SK-N-SH treated with all-trans-retinoic acid at 6 μM for 48 hours (cell line): ENCODE measurements at regions not wholly inside any gene's neighbourhood (a gene's known extent, or its start where the extent isn't known, plus 50 kb on each side); places are given as distances from the start of the nearest gene placed in this dataset.

ENCODE experiments used
- ARNTL ChIP-seq: fragments of 450-650 bp; formaldehyde crosslinking; IDR thresholded peaks from 2 replicates; pipeline ENCODE4 v1.5.0; 2020; ENCODE audit warnings: low read depth, mild to moderate bottlenecking, moderate library complexity, borderline replicate concordance
- BACH2 ChIP-seq: fragments of 250-450 bp; sonication (Bioruptor Pico); IDR thresholded peaks from 2 replicates; pipeline ENCODE4 v1.9.0; 2021; ENCODE audit warnings: mild to moderate bottlenecking, borderline replicate concordance
- ISL1 ChIP-seq: fragments of 250-450 bp; sonication (Bioruptor Pico); IDR thresholded peaks from 2 replicates; pipeline ENCODE4 v2.1.2; 2022; ENCODE audit warnings: mild to moderate bottlenecking, moderate library complexity
- RARB ChIP-seq: fragments of 250-450 bp; sonication (Bioruptor Pico); IDR thresholded peaks from 2 replicates; pipeline ENCODE4 v1.8.0; 2021; ENCODE audit warnings: mild to moderate bottlenecking, moderate library complexity
- TCF4 ChIP-seq: fragments of 250-450 bp; sonication (Bioruptor Pico); IDR thresholded peaks from 2 replicates; pipeline ENCODE4 v1.8.0; 2021; ENCODE audit warnings: mild to moderate bottlenecking, moderate library complexity, borderline replicate concordance
- TOX ChIP-seq: fragments of 250-450 bp; sonication (Bioruptor Pico); IDR thresholded peaks from 2 replicates; pipeline ENCODE4 v1.8.0; 2021; ENCODE audit warnings: mild to moderate bottlenecking, moderate library complexity, borderline replicate concordance
- ZFP3 ChIP-seq: fragments of 250-450 bp; sonication (Bioruptor Pico); IDR thresholded peaks from 2 replicates; pipeline ENCODE4 v1.5.0; 2020; ENCODE audit warnings: mild to moderate bottlenecking, moderate library complexity
- ZNF70 ChIP-seq: fragments of 450-650 bp; formaldehyde crosslinking; IDR thresholded peaks from 2 replicates; pipeline ENCODE4 v1.5.0; 2020; ENCODE audit warnings: mild to moderate bottlenecking, moderate library complexity
- ZNF8 ChIP-seq: fragments of 450-650 bp; formaldehyde crosslinking; IDR thresholded peaks from 2 replicates; pipeline ENCODE4 v1.5.0; 2020; ENCODE audit warnings: mild to moderate bottlenecking, moderate library complexity
- TF ChIP-seq, protein P1 (sequence below): fragments of 250-450 bp; sonication (Bioruptor Pico); IDR thresholded peaks from 2 replicates; pipeline ENCODE4 v1.8.0; 2020; ENCODE audit warnings: mild to moderate bottlenecking, moderate library complexity, borderline replicate concordance
- TF ChIP-seq, protein P2 (sequence below): fragments of 250-450 bp; sonication (Bioruptor Pico); IDR thresholded peaks from 2 replicates; pipeline ENCODE4 v1.8.0; 2021; ENCODE audit warnings: low read depth, mild to moderate bottlenecking, moderate library complexity, borderline replicate concordance

DNA sequence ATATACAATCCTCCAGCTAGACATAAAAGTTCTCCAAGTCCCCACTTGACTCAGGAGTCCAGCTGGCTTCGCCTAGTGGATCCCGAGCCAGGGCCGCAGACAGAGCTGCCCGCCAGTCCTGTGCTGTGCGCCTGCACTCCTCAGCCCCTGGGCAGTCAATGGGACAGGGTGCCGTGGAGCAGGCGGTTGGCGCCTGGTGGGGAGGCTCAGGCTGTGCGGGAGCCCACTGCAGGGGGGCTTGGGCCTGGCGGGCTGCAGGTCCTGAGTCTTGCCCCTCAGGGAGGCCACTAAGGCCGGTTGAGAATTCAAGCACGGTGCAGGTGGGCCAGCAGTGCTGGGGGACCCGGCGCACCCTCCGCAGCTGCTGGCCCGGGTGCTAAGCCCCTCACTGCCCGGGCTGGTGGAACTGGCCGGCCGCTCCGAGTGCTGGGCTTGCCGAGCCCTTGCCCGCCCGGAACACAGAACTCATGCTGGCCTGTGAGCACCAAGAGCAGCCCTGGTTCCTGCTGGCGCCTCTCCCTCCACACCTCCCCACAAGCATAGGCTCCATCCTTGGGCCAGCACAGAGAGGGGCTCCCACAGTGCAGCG is 884.8 kb upstream of the LRRC4C start:
- TF ChIP-seq, protein P1, sequence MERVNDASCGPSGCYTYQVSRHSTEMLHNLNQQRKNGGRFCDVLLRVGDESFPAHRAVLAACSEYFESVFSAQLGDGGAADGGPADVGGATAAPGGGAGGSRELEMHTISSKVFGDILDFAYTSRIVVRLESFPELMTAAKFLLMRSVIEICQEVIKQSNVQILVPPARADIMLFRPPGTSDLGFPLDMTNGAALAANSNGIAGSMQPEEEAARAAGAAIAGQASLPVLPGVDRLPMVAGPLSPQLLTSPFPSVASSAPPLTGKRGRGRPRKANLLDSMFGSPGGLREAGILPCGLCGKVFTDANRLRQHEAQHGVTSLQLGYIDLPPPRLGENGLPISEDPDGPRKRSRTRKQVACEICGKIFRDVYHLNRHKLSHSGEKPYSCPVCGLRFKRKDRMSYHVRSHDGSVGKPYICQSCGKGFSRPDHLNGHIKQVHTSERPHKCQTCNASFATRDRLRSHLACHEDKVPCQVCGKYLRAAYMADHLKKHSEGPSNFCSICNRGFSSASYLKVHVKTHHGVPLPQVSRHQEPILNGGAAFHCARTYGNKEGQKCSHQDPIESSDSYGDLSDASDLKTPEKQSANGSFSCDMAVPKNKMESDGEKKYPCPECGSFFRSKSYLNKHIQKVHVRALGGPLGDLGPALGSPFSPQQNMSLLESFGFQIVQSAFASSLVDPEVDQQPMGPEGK (CRISPR knock-in tag) = no peak
- TF ChIP-seq ISL1 (CRISPR knock-in tag) = no peak
- TF ChIP-seq ZFP3 (CRISPR knock-in tag) = no peak
- TF ChIP-seq, protein P2, sequence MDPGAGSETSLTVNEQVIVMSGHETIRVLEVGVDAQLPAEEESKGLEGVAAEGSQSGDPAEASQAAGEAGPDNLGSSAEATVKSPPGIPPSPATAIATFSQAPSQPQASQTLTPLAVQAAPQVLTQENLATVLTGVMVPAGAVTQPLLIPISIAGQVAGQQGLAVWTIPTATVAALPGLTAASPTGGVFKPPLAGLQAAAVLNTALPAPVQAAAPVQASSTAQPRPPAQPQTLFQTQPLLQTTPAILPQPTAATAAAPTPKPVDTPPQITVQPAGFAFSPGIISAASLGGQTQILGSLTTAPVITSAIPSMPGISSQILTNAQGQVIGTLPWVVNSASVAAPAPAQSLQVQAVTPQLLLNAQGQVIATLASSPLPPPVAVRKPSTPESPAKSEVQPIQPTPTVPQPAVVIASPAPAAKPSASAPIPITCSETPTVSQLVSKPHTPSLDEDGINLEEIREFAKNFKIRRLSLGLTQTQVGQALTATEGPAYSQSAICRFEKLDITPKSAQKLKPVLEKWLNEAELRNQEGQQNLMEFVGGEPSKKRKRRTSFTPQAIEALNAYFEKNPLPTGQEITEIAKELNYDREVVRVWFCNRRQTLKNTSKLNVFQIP (CRISPR knock-in tag) = no peak
- no peak for TF ChIP-seq TCF4 (CRISPR knock-in tag)
- TF ChIP-seq RARB (CRISPR knock-in tag) = no peak
- no peak for TF ChIP-seq ZNF70 (CRISPR knock-in tag)
- no peak for TF ChIP-seq ARNTL (CRISPR knock-in tag)
- no peak for TF ChIP-seq TOX (CRISPR knock-in tag)
- no peak for TF ChIP-seq BACH2 (CRISPR knock-in tag)
- TF ChIP-seq ZNF8 (CRISPR knock-in tag) = no peak
